NCI-H2196 (cell line): ENCODE measurements at regions not wholly inside any gene's neighbourhood (a gene's known extent, or its start where the extent isn't known, plus 50 kb on each side); places are given as distances from the start of the nearest gene placed in this dataset.
A peak's percentile ranks its signal among the peaks of the same experiment; 100 is the strongest.
"Not testable (repeated sequence)": the region's sequence is repeated elsewhere in the genome, so short reads cannot be mapped to it uniquely, and the experiment has no call there.

Experiments
- DNase-seq: peaks from one replicate; lab custom pipeline; 2025; ENCODE audit not compliant: unreplicated experiment; lab: John Stamatoyannopoulos, UW

DNA sequence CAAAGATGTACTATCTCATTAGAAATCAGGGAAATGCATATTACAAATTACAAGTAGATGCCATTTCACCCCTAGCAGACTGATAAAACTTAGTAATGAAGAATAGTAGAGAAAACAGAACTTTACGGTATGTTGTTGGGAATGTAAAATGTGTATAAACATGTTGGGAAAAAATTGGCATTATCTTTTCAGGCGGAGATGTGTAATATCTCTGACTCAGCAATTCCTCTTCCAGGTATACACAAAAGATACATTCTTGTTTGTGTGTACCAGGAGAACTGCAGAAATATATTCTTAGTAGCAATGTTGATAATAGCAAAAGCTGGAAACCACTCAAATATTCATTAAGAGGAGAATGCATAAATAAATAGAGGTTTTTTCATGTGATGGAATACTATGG is 204.5 kb downstream of the LPIN1 start:
- DNase-seq, result no peak

DNA sequence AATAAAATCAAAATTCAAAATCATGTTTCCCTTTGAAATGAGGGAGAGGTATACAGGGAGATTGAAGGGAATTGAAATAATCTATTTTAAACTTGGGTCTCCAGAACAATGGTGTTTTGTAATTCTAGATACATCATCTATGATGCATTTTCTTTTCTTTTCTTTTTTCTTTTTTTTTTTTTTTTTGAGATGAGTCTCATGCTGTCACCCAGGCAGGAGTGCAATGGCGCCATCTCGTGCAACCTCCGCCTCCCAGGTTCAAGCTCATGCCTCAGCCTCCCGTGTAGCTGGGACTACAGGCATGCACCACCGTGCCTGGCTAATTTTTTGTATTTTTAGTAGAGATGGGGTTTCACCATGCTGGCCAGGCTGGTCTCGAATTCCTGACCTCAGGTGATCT is 205.1 kb downstream of the LPIN1 start:
- DNase-seq, result not testable (repeated sequence)

DNA sequence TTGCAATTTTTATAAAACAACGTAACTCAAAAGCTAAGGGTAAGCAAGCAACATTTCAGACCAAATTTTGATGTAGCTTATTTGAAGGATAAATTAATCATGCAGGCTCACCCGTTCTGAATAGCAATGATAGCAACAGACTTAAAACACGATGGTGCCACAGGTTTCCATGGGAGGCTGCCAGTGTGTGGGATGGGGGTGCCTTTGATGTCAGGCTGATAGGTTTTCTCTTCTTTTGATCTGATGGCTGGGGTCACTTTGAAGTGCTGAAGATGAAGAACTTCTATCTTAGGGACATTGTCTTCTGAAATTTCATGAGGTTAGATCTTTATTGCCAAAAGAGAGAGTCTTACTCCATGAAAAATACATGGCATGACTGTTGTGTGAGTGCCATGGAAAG is 206.8 kb downstream of the LPIN1 start:
- no peak for DNase-seq

DNA sequence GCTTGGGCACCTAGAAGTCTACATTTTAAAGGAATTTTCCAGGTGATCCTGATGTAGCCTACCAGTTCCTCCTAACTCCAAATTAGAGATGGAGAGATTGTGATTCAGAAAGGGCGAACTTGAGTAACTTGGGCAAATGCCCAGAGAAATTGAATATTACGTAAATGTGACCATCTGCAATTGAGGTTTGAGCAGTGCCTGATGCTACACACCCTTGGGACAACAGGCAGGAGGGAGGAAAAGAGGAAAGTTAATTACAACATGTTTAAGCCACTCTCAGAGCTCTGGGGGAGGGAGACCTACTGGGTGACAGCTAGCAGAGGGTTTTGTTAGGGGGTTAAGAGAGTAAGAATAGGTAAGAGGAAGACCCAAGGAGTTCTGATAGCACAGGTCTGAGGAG is 208.9 kb downstream of the LPIN1 start:
- no peak for DNase-seq

DNA sequence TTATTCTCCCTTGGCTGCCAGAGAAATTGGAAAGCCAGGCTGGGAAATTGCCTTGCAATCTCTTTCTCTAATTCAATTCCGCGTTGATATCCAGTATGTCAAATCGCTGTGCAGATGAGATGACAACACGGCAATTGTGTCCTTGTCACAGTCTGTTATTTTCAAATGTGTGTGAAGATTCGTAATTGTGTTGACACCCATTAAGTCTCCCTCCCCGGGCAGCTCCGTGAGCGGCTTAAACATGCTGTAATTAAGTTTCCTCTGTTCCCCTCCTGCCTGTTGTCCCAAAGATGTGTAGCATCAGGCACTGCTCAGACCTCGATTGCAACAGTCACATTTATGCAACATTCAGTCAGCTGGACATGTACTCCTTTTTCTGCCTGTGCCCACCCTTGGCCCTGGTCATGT is 209.5 kb downstream of the LPIN1 start:
- no peak for DNase-seq

DNA sequence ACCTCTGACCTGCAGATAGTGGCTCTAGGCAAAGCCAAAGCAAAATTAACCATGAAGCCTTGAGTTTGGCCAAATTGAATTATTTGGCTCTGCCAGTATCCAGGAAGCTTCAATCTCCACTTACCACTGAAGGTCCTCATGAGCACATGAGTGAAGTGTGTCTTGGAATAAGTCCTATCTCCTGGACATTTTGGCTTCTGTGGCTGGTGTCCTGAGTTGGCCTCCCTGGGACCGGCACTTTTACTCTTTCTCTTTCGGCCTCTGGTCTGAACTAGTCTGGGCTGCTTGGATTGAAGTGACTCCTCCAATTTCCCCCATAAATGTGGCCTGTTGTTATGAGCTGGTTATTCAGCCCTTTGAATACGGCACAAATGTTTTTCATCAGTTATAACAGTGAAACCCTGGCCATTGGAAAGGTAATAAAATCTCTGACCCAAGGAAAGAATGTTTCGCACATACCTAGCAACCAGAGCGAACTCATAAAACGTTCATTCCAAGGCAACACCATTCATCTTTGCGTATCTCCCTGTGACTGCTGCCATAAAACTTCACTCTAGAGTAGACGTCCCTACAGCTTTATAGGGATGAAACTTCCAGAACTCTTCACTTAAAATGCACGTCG is 216.4 kb downstream of the LPIN1 start:
- peak; percentile 11 for DNase-seq

DNA sequence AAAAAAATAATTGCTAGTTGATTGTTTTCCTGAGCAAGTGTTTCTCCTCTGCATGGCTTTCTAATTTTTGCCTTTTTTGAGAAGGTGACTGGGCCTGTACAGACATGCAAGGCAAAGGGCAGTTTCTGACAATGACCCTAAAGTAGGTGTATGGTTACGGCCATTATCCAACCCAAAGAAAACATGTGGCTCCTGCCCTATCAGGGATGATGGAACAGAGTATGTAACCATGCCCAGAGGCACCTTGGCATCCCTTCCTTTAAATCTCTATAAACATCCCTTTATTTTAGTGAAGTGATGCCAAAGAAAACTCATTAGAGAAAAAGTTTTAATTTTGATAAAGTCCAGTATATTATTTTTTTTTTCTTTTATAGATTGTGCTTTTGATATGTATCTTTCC is 217.5 kb downstream of the LPIN1 start:
- DNase-seq, result peak; percentile 49

DNA sequence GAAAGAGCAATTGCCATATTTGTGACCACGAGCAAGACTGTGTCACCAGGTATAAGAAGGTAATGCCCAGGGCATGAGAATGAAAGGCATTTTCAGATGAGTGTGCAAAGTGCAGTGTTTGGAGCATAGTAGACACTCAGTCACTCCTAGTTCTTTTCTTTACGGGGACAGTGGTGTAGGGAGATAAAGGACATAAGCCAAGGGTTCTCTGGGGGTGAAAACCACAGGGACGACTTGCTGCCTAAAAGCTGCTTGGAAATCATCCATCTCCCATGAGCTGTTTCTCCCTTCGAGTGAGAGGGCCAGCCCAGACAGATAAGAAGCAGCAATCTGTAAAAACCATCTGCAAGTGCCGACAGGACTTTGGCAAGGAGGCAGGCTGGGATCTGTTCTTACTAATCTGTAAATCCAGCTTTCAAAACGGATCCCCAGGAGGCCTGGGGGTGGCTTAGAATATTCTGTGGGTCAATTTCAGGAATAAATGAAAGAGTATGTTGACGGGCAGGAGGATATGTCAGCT is 221.6 kb downstream of the LPIN1 start:
- no peak for DNase-seq

DNA sequence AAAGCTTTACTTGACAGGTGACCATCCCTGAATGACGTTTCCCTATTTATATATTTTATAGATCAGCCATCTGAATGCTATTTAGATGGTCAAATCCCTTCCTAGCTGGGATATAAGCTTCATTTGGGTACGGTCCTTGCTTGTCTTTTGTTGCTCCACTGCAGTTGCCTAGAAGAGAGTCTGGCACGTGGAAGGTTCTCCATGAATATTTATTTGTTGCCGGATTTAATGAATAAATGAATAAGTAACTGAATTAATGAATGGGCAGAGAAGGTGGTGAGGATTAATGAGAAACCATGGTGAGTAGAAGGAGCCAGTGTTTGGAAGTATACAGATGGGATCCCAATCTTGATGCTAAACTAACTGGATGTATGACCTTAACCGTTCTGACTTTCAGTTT is 222.1 kb downstream of the LPIN1 start:
- DNase-seq, result no peak

DNA sequence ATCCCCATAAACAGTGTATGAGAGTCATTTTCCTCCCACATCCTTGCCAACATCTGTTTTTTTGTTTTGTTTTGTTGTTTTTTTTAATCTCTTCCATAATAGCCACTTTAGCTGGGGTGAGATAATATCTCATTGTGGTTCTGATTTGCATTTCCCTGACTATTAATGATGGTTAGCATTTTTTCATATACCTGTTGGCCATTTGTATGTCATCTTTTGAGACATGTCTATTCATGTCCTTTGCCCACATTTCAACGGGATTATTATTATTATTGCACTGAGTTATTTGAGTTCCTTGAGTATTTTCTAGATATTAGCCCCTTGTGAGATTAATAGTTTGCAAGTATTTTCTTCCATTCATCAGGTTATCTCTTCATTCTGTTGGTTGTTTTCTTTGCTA is 223.3 kb downstream of the LPIN1 start:
- no peak for DNase-seq

DNA sequence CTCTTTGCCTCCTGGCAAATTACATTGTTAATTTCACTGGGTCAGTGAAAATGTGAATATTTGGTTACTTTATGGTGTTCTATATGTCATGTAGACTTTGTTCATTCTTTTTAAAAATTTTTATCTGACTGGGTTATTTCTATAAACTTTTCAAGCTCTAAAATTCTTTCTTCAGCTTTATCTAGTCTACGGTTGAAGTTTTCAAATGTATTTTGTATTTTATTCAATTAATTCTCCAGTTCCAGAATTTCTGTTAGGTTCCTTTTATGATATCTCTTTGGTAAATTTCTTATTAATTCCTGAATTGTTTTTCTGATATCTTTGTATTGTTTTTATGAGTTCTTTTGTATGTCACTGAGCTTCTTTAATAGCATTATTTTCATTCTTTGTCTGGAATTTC is 228.1 kb downstream of the LPIN1 start:
- no peak for DNase-seq

DNA sequence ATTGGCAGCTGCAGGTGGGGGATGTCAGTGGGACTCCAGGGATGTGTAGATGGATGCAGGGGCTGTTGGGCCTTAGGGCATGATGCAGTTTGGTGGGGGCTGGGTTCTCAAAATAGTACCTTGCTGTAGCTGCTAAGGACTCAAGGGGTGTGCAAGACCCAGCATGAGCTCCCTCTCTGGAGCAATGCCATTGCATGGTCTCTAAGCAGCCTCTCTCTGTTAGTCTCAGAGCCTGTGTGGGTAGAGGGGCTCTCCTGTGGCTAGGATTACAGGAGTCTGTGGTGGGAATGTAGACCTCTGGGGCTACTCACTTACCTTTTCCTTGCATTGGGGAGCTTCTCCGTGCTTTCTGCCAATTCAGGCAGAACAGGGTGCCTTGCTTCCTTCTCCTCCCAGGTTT is 228.9 kb downstream of the LPIN1 start:
- DNase-seq, result no peak

DNA sequence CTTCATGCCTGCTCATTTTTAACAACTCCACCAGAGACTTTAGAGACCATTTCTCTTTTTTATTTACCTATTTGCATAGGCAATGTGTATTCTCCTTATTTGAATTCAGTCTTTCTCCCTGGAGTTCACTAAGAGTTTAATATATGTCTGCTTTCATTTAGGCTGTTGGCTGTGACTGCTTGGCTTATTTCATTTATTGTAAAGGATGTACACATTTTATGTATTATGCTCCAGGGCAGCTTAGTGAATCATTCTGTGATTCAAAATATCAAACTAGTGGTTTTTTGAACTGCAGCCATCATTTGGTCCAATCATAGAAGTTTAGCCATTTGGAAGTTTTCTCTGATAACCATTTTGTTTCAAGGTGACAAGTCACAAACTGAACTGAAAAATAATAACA is 229.6 kb downstream of the LPIN1 start:
- no peak for DNase-seq

DNA sequence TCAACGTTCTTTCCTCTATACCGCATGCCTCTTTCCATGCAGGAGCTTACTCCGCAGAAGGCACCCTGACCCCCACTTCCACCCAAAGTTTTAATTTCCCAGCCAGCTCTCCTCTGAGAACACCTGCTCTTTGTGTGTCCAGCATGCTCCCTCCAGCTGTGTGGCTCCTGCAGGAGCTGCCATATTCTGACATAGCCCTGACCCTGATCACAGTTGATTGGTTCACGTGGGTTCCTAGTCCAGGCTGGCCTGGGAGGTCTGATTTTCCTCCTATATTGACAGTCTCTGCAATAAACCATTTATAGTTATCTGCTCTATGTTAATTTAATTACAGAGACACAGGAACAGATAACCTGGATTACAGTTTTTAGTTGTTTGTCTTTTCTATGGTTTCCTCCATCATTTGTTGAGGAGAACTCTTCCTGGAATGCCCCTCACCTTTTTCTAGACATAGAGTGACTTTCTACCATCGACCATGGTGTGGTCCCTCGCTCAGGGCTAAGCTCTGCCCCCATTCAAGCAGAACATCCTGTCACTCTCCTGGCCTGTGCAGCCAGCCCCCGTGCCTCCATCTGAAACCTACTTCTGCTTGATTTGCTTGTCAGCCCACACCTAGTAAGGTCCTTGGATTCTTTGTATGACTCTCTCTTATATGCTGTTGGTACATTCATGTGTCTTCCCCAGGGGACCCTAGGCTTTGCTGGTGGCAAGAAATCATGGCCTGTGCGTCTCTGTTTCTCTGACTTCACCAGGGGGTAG is 231.5 kb downstream of the LPIN1 start:
- DNase-seq, result no peak

DNA sequence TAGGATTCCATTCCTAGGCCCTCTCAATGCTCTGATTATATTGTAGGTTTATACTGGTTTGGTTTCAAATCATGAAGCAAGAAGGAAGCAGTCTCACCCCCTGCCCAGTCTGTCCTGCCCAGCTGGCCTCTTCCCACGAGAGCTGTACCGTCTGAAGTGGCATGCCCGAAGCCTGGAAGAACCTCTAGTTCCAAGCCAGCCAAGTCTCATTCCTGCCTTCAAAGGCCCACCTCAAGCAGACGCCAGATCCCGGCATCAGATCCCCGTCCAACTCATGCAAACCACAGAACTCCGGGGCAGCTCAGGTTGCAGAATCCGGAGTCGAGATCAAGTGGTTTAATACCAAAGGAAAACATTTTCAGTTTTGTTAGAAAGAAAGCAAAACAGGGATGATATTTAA is 234.4 kb downstream of the LPIN1 start:
- no peak for DNase-seq

DNA sequence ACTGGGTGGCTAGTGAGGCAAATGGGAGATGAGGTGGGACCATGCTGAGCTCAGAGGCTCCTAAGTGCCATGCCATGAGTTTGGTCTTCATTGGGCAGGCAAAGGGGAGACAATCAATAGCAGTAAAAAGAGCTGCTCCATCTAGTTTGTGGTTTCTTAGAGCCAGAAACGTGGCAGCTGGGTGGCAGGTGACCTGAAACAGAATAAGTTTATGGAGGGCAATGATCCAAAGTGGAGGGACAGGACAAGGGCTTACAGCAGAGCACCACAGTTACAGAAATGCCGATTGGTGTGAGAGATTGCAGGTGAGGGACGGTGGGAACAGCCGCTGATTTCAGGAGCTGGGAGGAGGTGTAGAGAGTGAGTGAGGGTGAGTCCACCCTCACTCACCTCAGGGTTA is 237.0 kb downstream of the LPIN1 start:
- no peak for DNase-seq

DNA sequence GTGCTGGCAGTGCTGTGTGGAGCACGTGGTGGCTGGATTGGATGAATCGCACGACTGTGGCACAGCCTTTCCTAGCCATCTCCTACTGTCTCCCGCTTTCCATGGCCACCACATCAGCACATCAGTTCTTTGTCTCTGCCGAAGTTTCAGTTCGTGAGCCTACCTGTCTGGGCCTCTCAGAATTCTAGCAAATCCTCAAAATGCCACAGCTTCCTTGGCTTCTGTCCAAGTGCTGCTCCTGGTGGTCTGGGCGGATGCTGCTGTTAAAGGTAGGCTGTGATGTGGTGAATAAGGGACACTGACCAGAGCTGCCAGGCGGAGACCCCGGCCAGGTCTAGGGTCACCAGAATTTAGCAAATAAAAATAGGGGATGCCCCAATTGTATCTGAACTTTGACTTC is 237.4 kb downstream of the LPIN1 start:
- DNase-seq, result no peak

DNA sequence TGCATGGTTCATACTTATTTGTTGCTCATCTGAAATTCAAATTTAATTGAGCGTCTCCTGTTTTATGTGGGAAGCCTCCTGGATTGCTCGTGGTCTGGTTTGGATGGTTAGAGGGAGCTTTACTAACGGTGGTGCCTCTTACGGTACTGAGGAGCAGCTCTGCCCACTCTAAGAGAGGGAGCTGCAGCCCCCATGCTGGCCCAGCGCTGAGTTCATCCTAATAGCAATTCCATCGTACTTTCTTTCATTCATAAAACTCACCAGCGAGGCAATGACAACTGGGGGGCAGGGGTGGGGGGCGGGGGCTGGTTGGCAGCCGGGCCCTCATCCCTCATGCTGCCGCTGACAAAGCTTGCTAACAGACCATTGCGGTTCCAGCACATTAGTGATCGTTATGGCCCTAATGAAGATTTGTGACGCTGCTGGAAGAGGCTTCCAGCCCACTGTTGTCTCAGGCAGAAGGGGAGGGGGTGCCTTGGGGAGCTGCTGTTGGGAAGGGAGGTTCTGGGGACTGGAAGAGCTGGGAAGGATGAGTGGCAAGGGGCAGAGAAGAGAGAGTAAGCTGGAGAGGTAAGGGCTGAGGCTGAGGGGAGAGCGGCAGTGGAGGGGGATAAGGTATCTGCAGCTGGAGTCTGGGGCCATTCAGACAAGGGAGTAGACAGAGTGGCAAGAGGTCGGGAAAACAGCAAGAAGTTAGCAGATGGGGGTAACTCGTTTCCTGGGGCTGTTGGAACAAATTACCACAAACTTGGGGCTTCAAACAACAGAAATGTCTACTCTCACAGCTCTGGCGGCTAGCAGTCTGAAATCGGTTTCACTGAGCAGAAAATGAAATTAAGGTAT is 238.1 kb downstream of the LPIN1 start:
- no peak for DNase-seq

DNA sequence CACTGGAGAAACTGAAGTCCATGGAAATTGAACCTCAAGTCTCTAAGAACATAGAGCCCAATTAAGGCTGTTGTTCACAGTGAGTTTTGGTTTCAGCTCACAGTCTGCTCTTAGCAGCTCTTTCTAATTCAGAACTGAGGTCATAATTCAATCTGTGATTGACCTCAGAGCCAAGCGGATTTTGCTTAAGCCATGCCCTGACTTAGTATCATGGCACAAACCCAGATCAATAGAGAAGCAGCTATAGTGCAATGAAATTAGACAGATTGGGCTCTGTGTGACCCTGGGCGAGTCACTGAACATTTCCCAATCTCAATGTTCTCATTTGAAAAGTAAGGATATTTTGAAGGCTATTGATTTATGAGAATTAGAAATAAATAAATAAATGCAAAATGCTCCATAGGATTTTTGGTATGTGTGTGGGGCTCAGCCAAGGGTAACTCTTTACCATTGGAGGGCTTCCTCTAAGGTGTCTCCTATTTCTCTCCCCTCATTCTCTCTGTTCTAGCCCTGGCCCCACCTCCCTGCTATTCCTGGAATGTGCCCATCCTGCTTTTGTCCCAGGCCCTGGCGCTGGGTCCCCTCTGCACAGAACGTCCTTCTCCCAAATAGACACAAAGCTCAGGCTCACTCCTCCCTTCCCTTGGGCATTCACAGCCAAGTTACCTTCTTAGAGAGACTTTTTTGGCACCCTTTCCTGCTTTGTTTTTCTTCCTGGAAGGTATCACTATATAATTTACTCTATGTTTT is 239.6 kb downstream of the LPIN1 start:
- DNase-seq, result no peak

DNA sequence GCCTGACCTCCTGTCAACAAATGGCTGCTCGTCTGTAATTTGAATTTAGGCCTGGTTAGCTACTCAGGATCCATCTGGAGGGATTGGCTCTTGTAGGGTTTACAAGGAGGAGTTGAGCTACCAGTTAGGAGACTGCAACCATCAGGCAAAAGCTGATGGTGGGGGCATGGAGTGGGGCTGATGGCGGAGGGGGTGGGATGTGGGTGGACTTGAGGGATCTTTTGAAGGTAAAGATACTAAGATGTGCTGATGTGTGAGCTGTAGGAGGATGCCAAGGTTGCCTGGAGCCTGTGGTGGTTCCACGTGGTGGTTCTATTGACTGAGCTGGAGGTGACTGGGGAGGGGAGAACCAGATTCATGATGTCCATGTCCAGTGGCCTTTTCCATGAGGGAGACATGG is 240.7 kb downstream of the LPIN1 start:
- no peak for DNase-seq

DNA sequence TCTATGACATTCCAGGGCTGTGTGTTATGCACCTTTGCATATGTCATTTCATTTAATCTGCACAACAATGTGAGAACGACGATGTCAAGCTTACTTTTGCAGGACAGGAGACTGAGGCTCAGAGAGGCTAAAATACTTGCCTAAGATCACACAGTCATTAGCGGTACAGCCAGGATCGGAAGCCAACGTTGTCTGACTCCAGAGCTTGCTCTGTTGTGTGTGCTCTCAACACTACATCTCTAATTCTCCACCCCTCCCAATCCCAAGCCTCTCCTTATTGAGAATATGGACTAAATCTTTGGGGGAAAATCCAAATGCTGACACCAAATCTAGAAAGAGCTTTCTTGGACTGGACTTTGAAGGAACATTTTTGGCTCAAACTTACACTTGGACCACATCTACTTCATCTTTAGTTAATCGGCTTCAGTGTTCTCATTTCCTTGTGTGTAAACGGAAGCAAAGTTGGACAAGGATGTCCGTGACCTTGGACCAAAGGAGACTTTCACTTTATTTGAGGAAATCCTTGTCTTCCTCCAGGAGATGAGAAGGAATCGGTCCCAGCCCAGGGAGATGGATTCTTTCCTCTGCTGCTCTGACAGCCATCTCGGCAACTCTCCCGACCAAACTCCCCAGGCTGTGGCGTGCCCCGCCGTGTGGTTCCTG is 242.4 kb downstream of the LPIN1 start:
- no peak for DNase-seq
